ENCODE measurements at regions not wholly inside any gene's neighbourhood (a gene's known extent, or its start where the extent isn't known, plus 50 kb on each side); places are given as distances from the start of the nearest gene placed in this dataset.

GRCh38 chr3:153753035-153753434 lies 368.2 kb upstream of the ARHGEF26 start:
- no peak for DNase-seq (ENCODE audit: low read depth in 2 of 2)
- H4K20me1 ChIP-seq (ENCODE audit: control insufficient read depth, extremely low read depth, insufficient read depth, low read length), result no peaks in the 10 kb centered on the region
- no peaks in the 10 kb centered on the region for H3K79me2 ChIP-seq (ENCODE audit: control insufficient read depth, insufficient read depth, low read length)
- no peaks in the 10 kb centered on the region for H3K27me3 ChIP-seq (ENCODE audit: control insufficient read depth, insufficient read depth, low read length)
- TF ChIP-seq CTCF (conservative IDR thresholded peaks at IDR 0.05 in 1 of 2, IDR thresholded peaks at IDR 0.05 in 1 of 2; ENCODE audit: low read depth in 1 of 2, low read length in 2 of 2) (no peak), EZH2 (IDR thresholded peaks at IDR 0.05; ENCODE audit: low read length, missing control alignments) (no peak)
- H3K36me3 ChIP-seq (ENCODE audit: control insufficient read depth, insufficient read depth, low read length), result no peaks in the 10 kb centered on the region
- no peak overlapping the region for H3K4me3 ChIP-seq (replicated peaks in 1 of 4; ENCODE audit: control extremely low read depth in 1 of 4, insufficient read depth in 1 of 4, low read depth in 3 of 4, low read length in 4 of 4)
- no peak overlapping the region for H2AFZ ChIP-seq (ENCODE audit: low read length)
- H3K9me3 ChIP-seq (ENCODE audit: control insufficient read depth, insufficient read depth, low read depth, low read length), result no peaks in the 10 kb centered on the region
- no peak overlapping the region for H3K27ac ChIP-seq (ENCODE audit: insufficient read depth, low read length)
- H3K4me1 ChIP-seq (ENCODE audit: control insufficient read depth, extremely low read depth, insufficient read depth, low read length), result no peaks in the 10 kb centered on the region
- H3K4me2 ChIP-seq (ENCODE audit: extremely low read depth, insufficient read depth, low read length), result no peak overlapping the region
- H3K9ac ChIP-seq (ENCODE audit: insufficient read depth, low read length), result no peak overlapping the region

DNA sequence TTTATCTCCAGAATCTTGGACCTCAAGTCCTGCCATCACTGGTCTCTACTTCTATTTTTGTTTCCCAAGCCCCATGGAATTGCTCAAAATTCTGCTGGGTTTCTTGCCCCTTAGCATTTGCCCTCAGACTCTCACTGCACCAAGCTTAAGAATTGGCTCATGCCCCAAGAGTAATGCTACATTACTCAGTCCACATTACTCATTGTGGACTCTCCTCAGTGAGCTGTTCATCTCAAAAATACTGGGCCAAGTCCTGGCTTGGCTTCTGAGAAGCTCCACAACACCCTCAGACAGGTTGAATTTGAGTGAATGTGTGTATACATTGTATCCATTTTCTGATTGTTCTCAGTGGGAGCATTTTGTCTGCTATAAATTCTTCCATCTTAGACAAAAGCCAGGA lies 364.4 kb upstream of the ARHGEF26 start:
- Histone ChIP-seq H3K9me3 (ENCODE audit: control insufficient read depth, insufficient read depth, low read depth, low read length) (no peaks in the 10 kb centered on the region), H3K79me2 (ENCODE audit: control insufficient read depth, insufficient read depth, low read length) (no peaks in the 10 kb centered on the region), H3K9ac (ENCODE audit: insufficient read depth, low read length) (no peak overlapping the region), H3K27me3 (ENCODE audit: control insufficient read depth, insufficient read depth, low read length) (no peaks in the 10 kb centered on the region), H3K4me2 (ENCODE audit: extremely low read depth, insufficient read depth, low read length) (no peak overlapping the region), H3K36me3 (ENCODE audit: control insufficient read depth, insufficient read depth, low read length) (no peaks in the 10 kb centered on the region), H3K27ac (ENCODE audit: insufficient read depth, low read length) (no peak overlapping the region), H3K4me3 (replicated peaks in 1 of 4; ENCODE audit: control extremely low read depth in 1 of 4, insufficient read depth in 1 of 4, low read depth in 3 of 4, low read length in 4 of 4) (no peak overlapping the region), H2AFZ (ENCODE audit: low read length) (no peak overlapping the region), H4K20me1 (ENCODE audit: control insufficient read depth, extremely low read depth, insufficient read depth, low read length) (no peaks in the 10 kb centered on the region), H3K4me1 (ENCODE audit: control insufficient read depth, extremely low read depth, insufficient read depth, low read length) (no peaks in the 10 kb centered on the region)
- peak; percentile 16 to 55 for DNase-seq (ENCODE audit: low read depth in 2 of 2)
- TF ChIP-seq CTCF (conservative IDR thresholded peaks at IDR 0.05 in 1 of 2, IDR thresholded peaks at IDR 0.05 in 1 of 2; ENCODE audit: low read depth in 1 of 2, low read length in 2 of 2), result no peak
- TF ChIP-seq EZH2 (IDR thresholded peaks at IDR 0.05; ENCODE audit: low read length, missing control alignments), result no peak

GRCh38 chr3:153757839-153758238 lies 363.4 kb upstream of the ARHGEF26 start:
- Histone ChIP-seq H3K79me2 (ENCODE audit: control insufficient read depth, insufficient read depth, low read length) (no peaks in the 10 kb centered on the region), H3K27me3 (ENCODE audit: control insufficient read depth, insufficient read depth, low read length) (no peaks in the 10 kb centered on the region), H3K4me2 (ENCODE audit: extremely low read depth, insufficient read depth, low read length) (no peak overlapping the region), H3K4me3 (replicated peaks in 1 of 4; ENCODE audit: control extremely low read depth in 1 of 4, insufficient read depth in 1 of 4, low read depth in 3 of 4, low read length in 4 of 4) (no peak overlapping the region), H4K20me1 (ENCODE audit: control insufficient read depth, extremely low read depth, insufficient read depth, low read length) (no peaks in the 10 kb centered on the region), H2AFZ (ENCODE audit: low read length) (no peak overlapping the region), H3K27ac (ENCODE audit: insufficient read depth, low read length) (no peak overlapping the region), H3K36me3 (ENCODE audit: control insufficient read depth, insufficient read depth, low read length) (no peaks in the 10 kb centered on the region), H3K9me3 (ENCODE audit: control insufficient read depth, insufficient read depth, low read depth, low read length) (no peaks in the 10 kb centered on the region), H3K4me1 (ENCODE audit: control insufficient read depth, extremely low read depth, insufficient read depth, low read length) (no peaks in the 10 kb centered on the region), H3K9ac (ENCODE audit: insufficient read depth, low read length) (no peak overlapping the region)
- TF ChIP-seq CTCF (conservative IDR thresholded peaks at IDR 0.05 in 1 of 2, IDR thresholded peaks at IDR 0.05 in 1 of 2; ENCODE audit: low read depth in 1 of 2, low read length in 2 of 2) (no peak), EZH2 (IDR thresholded peaks at IDR 0.05; ENCODE audit: low read length, missing control alignments) (no peak)
- no peak for DNase-seq (ENCODE audit: low read depth in 2 of 2)

Data from fibroblast of lung (primary cell).